Liver (tissue), 8 donors: ENCODE measurements at regions not wholly inside any gene's neighbourhood (a gene's known extent, or its start where the extent isn't known, plus 50 kb on each side); places are given as distances from the start of the nearest gene placed in this dataset.
"Not testable (repeated sequence)": the region's sequence is repeated elsewhere in the genome, so short reads cannot be mapped to it uniquely, and the experiment has no call there.

ENCODE experiments used
- DNase-seq: peaks from one replicate; pipeline ENCODE4 v3.0.0-alpha.2; 2017; ENCODE audit warnings: low spot score
- H3K27ac ChIP-seq, 2 donors: one replicate each; pipeline ENCODE4 v1.7.0; 2013; ENCODE audit warnings: inconsistent platforms in 2 of 2, low read length in 2 of 2, control low read depth in 1 of 2, low read depth in 1 of 2, mild to moderate bottlenecking in 1 of 2
- H3K27me3 ChIP-seq, 4 donors: one replicate each; pipeline versions ENCODE4 v1.6.1 to v1.7.0; 2013; ENCODE audit warnings: low read length in 3 of 4, inconsistent platforms in 1 of 4, mild to moderate bottlenecking in 1 of 4, moderate library complexity in 1 of 4; ENCODE audit not compliant: control insufficient read depth in 4 of 4, insufficient read depth in 4 of 4
- H3K36me3 ChIP-seq, 4 donors: one replicate each; pipeline versions ENCODE4 v1.6.1 to v1.7.0; 2013; ENCODE audit warnings: low read length in 3 of 4, mild to moderate bottlenecking in 3 of 4, low read depth in 1 of 4, moderate library complexity in 1 of 4; ENCODE audit not compliant: control insufficient read depth in 4 of 4, insufficient read depth in 3 of 4
- H3K4me1 ChIP-seq, 4 donors: one replicate each; pipeline versions ENCODE4 v1.6.1 to v1.7.0; 2013; ENCODE audit warnings: low read length in 3 of 4, mild to moderate bottlenecking in 3 of 4, moderate library complexity in 1 of 4; ENCODE audit not compliant: control insufficient read depth in 4 of 4, insufficient read depth in 4 of 4
- H3K4me3 ChIP-seq, 3 donors: one replicate each; pipeline versions ENCODE4 v1.6.1 to v1.7.0; 2013; ENCODE audit warnings: low read length in 3 of 3, control low read depth in 1 of 3, low read depth in 1 of 3, mild to moderate bottlenecking in 1 of 3
- H3K9ac ChIP-seq, 2 donors: one replicate each; pipeline ENCODE4 v1.7.0; 2013; ENCODE audit warnings: low read length in 2 of 2, mild to moderate bottlenecking in 2 of 2, moderate library complexity in 2 of 2, control low read depth in 1 of 2, low read depth in 1 of 2
- H3K9me3 ChIP-seq, 4 donors: one replicate each; pipeline versions ENCODE4 v1.6.1 to v1.7.0; 2013; ENCODE audit warnings: low read length in 3 of 4; ENCODE audit not compliant: control insufficient read depth in 4 of 4
- ATF3 ChIP-seq: IDR thresholded peaks from 2 replicates; pipeline ENCODE4 v1.6.1; 2016; ENCODE audit warnings: antibody characterized with exemption
- CTCF ChIP-seq: fragments of 150-350 bp; IDR thresholded peaks from 2 replicates; pipeline ENCODE4 v1.5.1; 2017; ENCODE audit warnings: improper control_type of control experiment, low read depth, low read length; ENCODE audit not compliant: missing input control
- EGR1 ChIP-seq, 2 donors: IDR thresholded peaks; 2 replicates each; pipeline ENCODE4 v1.6.1; 2016 to 2018; ENCODE audit warnings: antibody characterized with exemption in 2 of 2, low read depth in 2 of 2
- FOXA1 ChIP-seq: IDR thresholded peaks from 2 replicates; pipeline ENCODE4 v1.6.1; 2016; ENCODE audit warnings: antibody characterized with exemption
- FOXA2 ChIP-seq: IDR thresholded peaks from 2 replicates; pipeline ENCODE4 v1.6.1; 2016; ENCODE audit warnings: antibody characterized with exemption
- GABPA ChIP-seq, 2 donors: IDR thresholded peaks in 1 of 2; conservative IDR thresholded peaks in 1 of 2; 2 replicates each; pipeline ENCODE4 v1.6.1; 2016; ENCODE audit warnings: antibody characterized with exemption in 2 of 2, mild to moderate bottlenecking in 1 of 2, moderate library complexity in 1 of 2
- HNF4A ChIP-seq, 2 donors: conservative IDR thresholded peaks; 2 replicates each; pipeline ENCODE4 v1.6.1; 2016; ENCODE audit warnings: antibody characterized with exemption in 2 of 2, mild to moderate bottlenecking in 2 of 2
- HNF4G ChIP-seq: IDR thresholded peaks from 2 replicates; pipeline ENCODE4 v1.6.1; 2016; ENCODE audit warnings: antibody characterized with exemption
- JUND ChIP-seq, 2 donors: IDR thresholded peaks; 2 replicates each; pipeline ENCODE4 v1.6.1; 2016; ENCODE audit warnings: antibody characterized with exemption in 2 of 2
- MAX ChIP-seq: IDR thresholded peaks from 2 replicates; pipeline ENCODE4 v1.6.1; 2016; ENCODE audit warnings: antibody characterized with exemption
- NR2F2 ChIP-seq: IDR thresholded peaks from 2 replicates; pipeline ENCODE4 v1.6.1; 2016; ENCODE audit warnings: antibody characterized with exemption
- RAD21 ChIP-seq, 2 donors: IDR thresholded peaks; 2 replicates each; pipeline ENCODE4 v1.6.1; 2016; ENCODE audit warnings: antibody characterized with exemption in 2 of 2, mild to moderate bottlenecking in 2 of 2
- REST ChIP-seq: IDR thresholded peaks from 2 replicates; pipeline ENCODE4 v1.6.1; 2016; ENCODE audit warnings: antibody characterized with exemption, mild to moderate bottlenecking
- RXRA ChIP-seq, 2 donors: IDR thresholded peaks; 2 replicates each; pipeline ENCODE4 v1.6.1; 2017 to 2018; ENCODE audit warnings: antibody characterized with exemption in 2 of 2, mild to moderate bottlenecking in 1 of 2
- SP1 ChIP-seq: IDR thresholded peaks from 2 replicates; pipeline ENCODE4 v1.6.1; 2018; ENCODE audit warnings: antibody characterized with exemption, mild to moderate bottlenecking
- TAF1 ChIP-seq: conservative IDR thresholded peaks from 2 replicates; pipeline ENCODE4 v1.6.1; 2016; ENCODE audit warnings: antibody characterized with exemption, mild to moderate bottlenecking
- YY1 ChIP-seq: IDR thresholded peaks from 2 replicates; pipeline ENCODE4 v1.6.1; 2016; ENCODE audit warnings: antibody characterized with exemption, mild to moderate bottlenecking
- WGBS: extraction: QIAGEN DNeasy Blood & Tissue Kit; methylation state at CpG from one replicate; pipeline ENCODE4 v1.1.7; 2013; 5-methylcytosine and 5-hydroxymethylcytosine counted together
- donor health status: healthy.
- donor health status: healthy.
- donor health status: healthy.
- donor health status: healthy.
- donor health status: healthy.

GRCh38 chr19:13632164-13632563 lies 125.9 kb upstream of the CACNA1A start:
- 88% methylated on average over 7 of the region's 7 CpGs for WGBS
- not testable (repeated sequence) for H3K4me3 ChIP-seq, H3K27ac ChIP-seq, DNase-seq, H3K9me3 ChIP-seq, H3K9ac ChIP-seq, H3K4me1 ChIP-seq, H3K36me3 ChIP-seq, H3K27me3 ChIP-seq

- peaks cover 0 to 2% (median 0%) of the 10 kb centered on the region in 4 donors for H3K27me3 ChIP-seq
- WGBS, result 79% methylated on average over 6 of the region's 6 CpGs
- no peak overlapping the region for H3K9ac ChIP-seq
- H3K4me3 ChIP-seq, result no peak overlapping the region
- H3K27ac ChIP-seq, result no peak overlapping the region
- H3K4me1 ChIP-seq, result no peaks in the 10 kb centered on the region
- TF ChIP-seq MAX (no peak), RAD21 (IDR thresholded peaks at IDR 0.05) (no peak), SP1 (no peak), FOXA1 (no peak), HNF4A (conservative IDR thresholded peaks at IDR 0.05) (no peak), REST (no peak), HNF4G (no peak), YY1 (no peak), FOXA2 (no peak), EGR1 (IDR thresholded peaks at IDR 0.05; ENCODE audit: low read depth in 2 of 2) (no peak), CTCF (no peak), ATF3 (no peak), RXRA (IDR thresholded peaks at IDR 0.05) (no peak), NR2F2 (no peak), TAF1 (no peak), JUND (IDR thresholded peaks at IDR 0.05) (no peak), GABPA (IDR thresholded peaks at IDR 0.05 in 1 of 2, conservative IDR thresholded peaks at IDR 0.05 in 1 of 2) (no peak)
- no peaks in the 10 kb centered on the region for H3K36me3 ChIP-seq
- H3K9me3 ChIP-seq, result no peaks in the 10 kb centered on the region
- DNase-seq, result no peak
Observed at GRCh38 chr19:13629687-13630357, 123.5 kb upstream of the CACNA1A start.
